Esophagus squamous epithelium (tissue), 5 donors: ENCODE measurements at regions not wholly inside any gene's neighbourhood (a gene's known extent, or its start where the extent isn't known, plus 50 kb on each side); places are given as distances from the start of the nearest gene placed in this dataset.

Experiments used
- DNase-seq: peaks from one replicate; lab custom pipeline; 2025; lab: John Stamatoyannopoulos, UW
- H3K27ac ChIP-seq, 4 donors: fragments of 200-600 bp; sonication (generic); one replicate each; pipeline ENCODE4 v1.5.1; 2016 to 2019; ENCODE audit warnings: mild to moderate bottlenecking in 1 of 4
- H3K27me3 ChIP-seq, 4 donors: fragments of 200-600 bp; sonication (generic); 1 replicate in 3 of 4; 2 replicates in 1 of 4; pipeline versions ENCODE4 v1.5.1 to v1.6.0; 2017 to 2021; ENCODE audit warnings: antibody characterized with exemption in 1 of 4
- H3K36me3 ChIP-seq, 3 donors: fragments of 200-600 bp; sonication (generic); one replicate each; pipeline ENCODE4 v1.5.1; 2016 to 2019
- H3K4me1 ChIP-seq, 3 donors: fragments of 200-600 bp; sonication (generic); one replicate each; pipeline ENCODE4 v1.5.1; 2017 to 2019
- H3K4me3 ChIP-seq, 4 donors: fragments of 200-600 bp; sonication (generic); 1 replicate in 3 of 4; 2 replicates in 1 of 4; pipeline ENCODE4 v1.5.1; 2016 to 2019; ENCODE audit warnings: mild to moderate bottlenecking in 2 of 4, moderate library complexity in 1 of 4
- H3K9me3 ChIP-seq, 3 donors: fragments of 200-600 bp; sonication (generic); one replicate each; pipeline ENCODE4 v1.5.1; 2016 to 2019
- CTCF ChIP-seq, 6 experiments: fragments of 450-650 bp in 4 of 6; fragments of 200-600 bp in 2 of 6; sonication (generic) in 2 of 6; IDR thresholded peaks; one replicate each; pipeline ENCODE4 v1.5.1; 2016 to 2019; ENCODE audit warnings: antibody characterized with exemption in 6 of 6, mild to moderate bottlenecking in 4 of 6, moderate library complexity in 4 of 6
- POLR2A ChIP-seq, 4 donors: fragments of 450-650 bp; IDR thresholded peaks; one replicate each; pipeline ENCODE4 v1.6.1; 2017; ENCODE audit warnings: antibody characterized with exemption in 4 of 4, mild to moderate bottlenecking in 4 of 4, moderate library complexity in 3 of 4
- WGBS, 2 donors: methylation state at CpG; one replicate each; pipeline ENCODE4 v1.1.5; 2018; 5-methylcytosine and 5-hydroxymethylcytosine counted together
- intact Hi-C: fragments of 100-400 bp; cut with DNase I; formaldehyde crosslinking; loops from one replicate; pipeline ENCODE4 v1.15.0; 2022
- donor health status: DM: yes; HTN: yes; CAD: no.

- peak overlapping the region in 1 of 4 donors; percentile 34 for H3K27ac ChIP-seq
- peaks cover 0 to 74% (median 7%) of the 10 kb centered on the region in 4 donors for H3K27me3 ChIP-seq
- 68 to 69% methylated on average over 3 to 6 of the region's 6 CpGs for WGBS, 2 donors
- intact Hi-C loops: no loop called here
- H3K9me3 ChIP-seq: no peaks in the 10 kb centered on the region
- TF ChIP-seq CTCF (IDR thresholded peaks at IDR 0.05): no peak
- TF ChIP-seq POLR2A (IDR thresholded peaks at IDR 0.05): no peak
- no peaks in the 10 kb centered on the region for H3K36me3 ChIP-seq
- H3K4me3 ChIP-seq: peak overlapping the region in 2 of 4 donors; percentile 31 to 56
- H3K4me1 ChIP-seq: peaks cover 0 to 16% (median 6%) of the 10 kb centered on the region in 3 donors
- DNase-seq: no peak
Observed at GRCh38 chr1:148318904-148319242, 164.2 kb downstream of the PPIAL4G start.

- DNase-seq: no peak
- intact Hi-C loops: no loop called here
- Histone ChIP-seq H3K4me1 (peaks cover 0 to 16% (median 6%) of the 10 kb centered on the region in 3 donors), H3K9me3 (no peaks in the 10 kb centered on the region), H3K27ac (peak overlapping the region in 1 of 4 donors; percentile 34), H3K36me3 (no peaks in the 10 kb centered on the region), H3K27me3 (peaks cover 0 to 79% (median 7%) of the 10 kb centered on the region in 4 donors), H3K4me3 (peak overlapping the region in 3 of 4 donors; percentile 22 to 56 (median 31))
- WGBS, 2 donors: 17 to 21% methylated on average over 27 to 31 of the region's 39 CpGs
- TF ChIP-seq POLR2A (IDR thresholded peaks at IDR 0.05) (peak in 1 of 4 donors; percentile 14), CTCF (IDR thresholded peaks at IDR 0.05) (no peak)
Observed at GRCh38 chr1:148318123-148318903, 164.8 kb downstream of the PPIAL4G start.

- peaks cover 0 to 88% (median 7%) of the 10 kb centered on the region in 4 donors for H3K27me3 ChIP-seq
- TF ChIP-seq POLR2A (IDR thresholded peaks at IDR 0.05) (no peak), CTCF (IDR thresholded peaks at IDR 0.05) (no peak)
- DNase-seq: no peak
- H3K27ac ChIP-seq: no peak overlapping the region
- intact Hi-C loops: no loop called here
- peak overlapping the region in 2 of 4 donors; percentile 31 to 56 for H3K4me3 ChIP-seq
- WGBS, 2 donors: 46 to 50% methylated on average over 16 to 34 of the region's 42 CpGs
- H3K36me3 ChIP-seq: no peaks in the 10 kb centered on the region
- H3K4me1 ChIP-seq: peaks cover 0 to 16% (median 6%) of the 10 kb centered on the region in 3 donors
- no peaks in the 10 kb centered on the region for H3K9me3 ChIP-seq
Observed at GRCh38 chr1:148317288-148317985, 165.4 kb upstream of the NBPF11 start.

GRCh38 chr1:148315071-148315811 lies 163.2 kb upstream of the NBPF11 start:
- intact Hi-C loops: no loop called here
- Histone ChIP-seq H3K9me3 (peaks cover 0 to 10% (median 0%) of the 10 kb centered on the region in 3 donors), H3K27ac (no peak overlapping the region), H3K27me3 (peaks cover 4 to 99% (median 11%) of the 10 kb centered on the region in 4 donors), H3K4me1 (peaks cover 0 to 17% (median 6%) of the 10 kb centered on the region in 3 donors), H3K4me3 (no peak overlapping the region), H3K36me3 (no peaks in the 10 kb centered on the region)
- TF ChIP-seq POLR2A (IDR thresholded peaks at IDR 0.05) (no peak), CTCF (IDR thresholded peaks at IDR 0.05) (no peak)
- 59 to 68% methylated on average over 4 to 6 of the region's 6 CpGs for WGBS, 2 donors
- no peak for DNase-seq
